ENCODE measurements at regions not wholly inside any gene's neighbourhood (a gene's known extent, or its start where the extent isn't known, plus 50 kb on each side); places are given as distances from the start of the nearest gene placed in this dataset.

GRCh38 chrX:148389629-148390028 lies 110.8 kb upstream of the AFF2 start:
- no peak for TF ChIP-seq CTCF (IDR thresholded peaks at IDR 0.05)
- DNase-seq (ENCODE audit: low spot score in 2 of 2): no peak
- WGBS, 2 donors: 76 to 86% methylated on average over 2 of the region's 2 CpGs

GRCh38 chrX:148412006-148412405 lies 88.4 kb upstream of the AFF2 start:
- H3K27me3 ChIP-seq: no peaks in the 10 kb centered on the region
- no peaks in the 10 kb centered on the region for H3K9me3 ChIP-seq
- no peak overlapping the region for H3K27ac ChIP-seq
- H3K36me3 ChIP-seq: no peaks in the 10 kb centered on the region
- no peak for TF ChIP-seq POLR2A (IDR thresholded peaks at IDR 0.05)
- no peak for TF ChIP-seq CTCF (IDR thresholded peaks at IDR 0.05)
- TF ChIP-seq EP300 (IDR thresholded peaks at IDR 0.05): no peak
- no peaks in the 10 kb centered on the region for H3K4me1 ChIP-seq
- no peak for DNase-seq (ENCODE audit: low spot score in 2 of 2)
- WGBS, 2 donors: 70 to 71% methylated on average over 3 of the region's 3 CpGs
- H3K4me3 ChIP-seq: no peak overlapping the region

More at GRCh38 chrX:148389629-148390028, 110.8 kb upstream of the AFF2 start:
- H3K27me3 ChIP-seq: no peaks in the 10 kb centered on the region
- no peaks in the 10 kb centered on the region for H3K9me3 ChIP-seq
- no peaks in the 10 kb centered on the region for H3K36me3 ChIP-seq
- no peak overlapping the region for H3K4me3 ChIP-seq
- no peak overlapping the region for H3K27ac ChIP-seq
- no peaks in the 10 kb centered on the region for H3K4me1 ChIP-seq

- DNase-seq (ENCODE audit: low spot score in 2 of 2): no peak
- Histone ChIP-seq H3K36me3 (no peaks in the 10 kb centered on the region), H3K9me3 (no peaks in the 10 kb centered on the region), H3K4me1 (no peaks in the 10 kb centered on the region), H3K27me3 (no peaks in the 10 kb centered on the region), H3K27ac (no peak overlapping the region), H3K4me3 (no peak overlapping the region)
- no peak for TF ChIP-seq POLR2A (IDR thresholded peaks at IDR 0.05)
- WGBS, 2 donors: 67 to 88% methylated on average over 1 to 2 of the region's 2 CpGs
Measured at GRCh38 chrX:148416142-148416541, 84.3 kb upstream of the AFF2 start.

GRCh38 chrX:148416931-148417330 lies 83.5 kb upstream of the AFF2 start:
- WGBS, 2 donors: 73 to 92% methylated on average over 4 of the region's 4 CpGs
- H3K36me3 ChIP-seq: no peaks in the 10 kb centered on the region
- H3K4me3 ChIP-seq: no peak overlapping the region
- no peak for DNase-seq (ENCODE audit: low spot score in 2 of 2)
- no peaks in the 10 kb centered on the region for H3K4me1 ChIP-seq
- H3K27me3 ChIP-seq: no peaks in the 10 kb centered on the region
- no peak overlapping the region for H3K27ac ChIP-seq
- TF ChIP-seq EP300 (IDR thresholded peaks at IDR 0.05) (no peak), CTCF (IDR thresholded peaks at IDR 0.05) (no peak), POLR2A (IDR thresholded peaks at IDR 0.05) (no peak)
- H3K9me3 ChIP-seq: no peaks in the 10 kb centered on the region

- Histone ChIP-seq H3K4me1 (no peaks in the 10 kb centered on the region), H3K27me3 (no peaks in the 10 kb centered on the region), H3K27ac (no peak overlapping the region), H3K36me3 (no peaks in the 10 kb centered on the region), H3K4me3 (no peak overlapping the region), H3K9me3 (no peaks in the 10 kb centered on the region)
- DNase-seq (ENCODE audit: low spot score in 2 of 2): no peak
- 73 to 86% methylated on average over 3 of the region's 3 CpGs for WGBS, 2 donors
- TF ChIP-seq POLR2A (IDR thresholded peaks at IDR 0.05) (no peak), CTCF (IDR thresholded peaks at IDR 0.05) (no peak), EP300 (IDR thresholded peaks at IDR 0.05) (no peak)
Measured at GRCh38 chrX:148417934-148418333, 82.5 kb upstream of the AFF2 start.

- no peaks in the 10 kb centered on the region for H3K27me3 ChIP-seq
- 72 to 86% methylated on average over 4 of the region's 4 CpGs for WGBS, 2 donors
- no peaks in the 10 kb centered on the region for H3K4me1 ChIP-seq
- no peak overlapping the region for H3K27ac ChIP-seq
- H3K9me3 ChIP-seq: no peaks in the 10 kb centered on the region
- DNase-seq (ENCODE audit: low spot score in 2 of 2): no peak
- TF ChIP-seq EP300 (IDR thresholded peaks at IDR 0.05) (no peak), POLR2A (IDR thresholded peaks at IDR 0.05) (no peak), CTCF (IDR thresholded peaks at IDR 0.05) (no peak)
- no peaks in the 10 kb centered on the region for H3K36me3 ChIP-seq
- no peak overlapping the region for H3K4me3 ChIP-seq
Measured at GRCh38 chrX:148422526-148422925, 77.9 kb upstream of the AFF2 start.
